Activated naive CD8-positive, alpha-beta T cell treated with anti-CD3 and anti-CD28 coated beads for 36 hours (primary cell): ENCODE measurements at regions not wholly inside any gene's neighbourhood (a gene's known extent, or its start where the extent isn't known, plus 50 kb on each side); places are given as distances from the start of the nearest gene placed in this dataset.
"Not testable (repeated sequence)": the region's sequence is repeated elsewhere in the genome, so short reads cannot be mapped to it uniquely, and the experiment has no call there.

Experiments
- DNase-seq: peaks from one replicate; pipeline ENCODE4 v3.0.0; 2021
- H3K27ac Mint-ChIP-seq: one replicate; pipeline ENCODE4 v1.8.0; 2022; ENCODE audit warnings: mild to moderate bottlenecking, moderate library complexity, mixed read lengths
- H3K27me3 Mint-ChIP-seq: one replicate; pipeline ENCODE4 v1.8.0; 2022; ENCODE audit warnings: mild to moderate bottlenecking, mixed read lengths
- H3K36me3 Mint-ChIP-seq: one replicate; pipeline ENCODE4 v1.8.0; 2021; ENCODE audit warnings: mild to moderate bottlenecking, mixed read lengths
- H3K4me1 Mint-ChIP-seq: one replicate; pipeline ENCODE4 v1.8.0; 2021; ENCODE audit warnings: mixed read lengths
- H3K4me3 Mint-ChIP-seq: one replicate; pipeline ENCODE4 v1.8.0; 2022; ENCODE audit warnings: mild to moderate bottlenecking, moderate library complexity, mixed read lengths
- H3K9me3 Mint-ChIP-seq: one replicate; pipeline ENCODE4 v1.8.0; 2022; ENCODE audit warnings: mixed read lengths

DNA sequence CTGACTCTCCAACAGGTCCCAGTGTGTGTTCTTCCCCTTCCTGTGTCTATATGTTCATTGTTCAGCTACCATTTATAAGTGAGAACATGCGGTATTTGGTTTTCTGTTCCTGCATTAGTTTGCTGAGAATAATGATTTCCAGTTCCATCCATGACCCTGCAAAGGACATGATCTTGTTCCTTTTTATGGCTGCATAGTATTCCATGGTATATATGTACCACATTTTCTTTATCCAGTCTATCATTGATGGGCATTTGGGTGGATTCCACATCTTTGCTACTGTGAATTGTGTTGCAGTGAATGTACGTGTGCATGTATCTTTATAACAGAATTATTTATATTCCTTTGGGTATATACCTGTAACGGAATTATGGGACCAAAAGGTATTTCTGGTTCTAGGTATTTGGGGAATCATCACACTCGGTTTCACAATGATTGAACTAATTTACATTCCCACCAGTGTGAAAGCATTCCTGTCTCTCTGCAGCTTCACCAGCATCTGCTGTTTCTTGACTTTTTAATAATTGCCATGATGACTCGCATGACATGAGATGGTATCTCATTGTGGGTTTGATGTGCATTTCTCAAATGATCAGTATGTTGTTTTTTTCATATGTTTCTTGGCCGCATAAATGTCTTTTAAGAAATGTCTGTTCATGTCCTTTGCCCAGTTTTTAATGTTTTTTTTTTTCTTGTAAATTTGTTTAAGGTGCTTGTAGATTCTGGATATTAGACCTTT, 60.2 kb downstream of the LSMEM1 start:
- Mint-ChIP-seq H3K27ac (no peak overlapping the region), H3K27me3 (peaks cover 37% of the 10 kb centered on the region), H3K9me3 (no peaks in the 10 kb centered on the region), H3K36me3 (no peaks in the 10 kb centered on the region), H3K4me1 (no peaks in the 10 kb centered on the region), H3K4me3 (no peak overlapping the region)
- no peak for DNase-seq

- Mint-ChIP-seq H3K27ac (no peak overlapping the region), H3K27me3 (peaks cover 25% of the 10 kb centered on the region), H3K4me3 (no peak overlapping the region), H3K36me3 (no peaks in the 10 kb centered on the region), H3K9me3 (no peaks in the 10 kb centered on the region), H3K4me1 (no peaks in the 10 kb centered on the region)
- DNase-seq: no peak
Observed at GRCh38 chr7:112546723-112547513, 66.1 kb downstream of the LSMEM1 start.

DNA sequence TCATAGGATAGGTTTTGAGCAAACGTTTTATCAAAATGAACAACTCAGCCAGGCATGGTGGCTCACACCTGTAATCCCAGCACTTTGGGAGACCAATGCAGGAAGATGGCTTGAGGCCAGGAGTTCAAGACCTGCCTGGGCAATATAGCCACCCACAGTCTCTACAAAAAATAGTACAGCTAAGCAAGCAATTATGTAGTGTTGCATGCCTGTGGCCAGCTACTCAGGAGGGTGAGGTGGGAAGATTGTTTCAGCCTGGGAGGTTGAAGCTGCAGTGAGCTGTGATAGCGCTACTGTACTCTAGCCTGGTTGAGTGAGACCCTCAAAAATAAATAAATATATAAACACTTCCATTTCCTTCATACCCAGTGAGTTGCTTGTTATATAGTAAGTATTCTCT, 67.1 kb downstream of the LSMEM1 start:
- Mint-ChIP-seq H3K9me3 (no peaks in the 10 kb centered on the region), H3K4me1 (no peaks in the 10 kb centered on the region), H3K36me3 (no peaks in the 10 kb centered on the region), H3K27ac (no peak overlapping the region), H3K4me3 (no peak overlapping the region), H3K27me3 (peaks cover 25% of the 10 kb centered on the region)
- DNase-seq: no peak

DNA sequence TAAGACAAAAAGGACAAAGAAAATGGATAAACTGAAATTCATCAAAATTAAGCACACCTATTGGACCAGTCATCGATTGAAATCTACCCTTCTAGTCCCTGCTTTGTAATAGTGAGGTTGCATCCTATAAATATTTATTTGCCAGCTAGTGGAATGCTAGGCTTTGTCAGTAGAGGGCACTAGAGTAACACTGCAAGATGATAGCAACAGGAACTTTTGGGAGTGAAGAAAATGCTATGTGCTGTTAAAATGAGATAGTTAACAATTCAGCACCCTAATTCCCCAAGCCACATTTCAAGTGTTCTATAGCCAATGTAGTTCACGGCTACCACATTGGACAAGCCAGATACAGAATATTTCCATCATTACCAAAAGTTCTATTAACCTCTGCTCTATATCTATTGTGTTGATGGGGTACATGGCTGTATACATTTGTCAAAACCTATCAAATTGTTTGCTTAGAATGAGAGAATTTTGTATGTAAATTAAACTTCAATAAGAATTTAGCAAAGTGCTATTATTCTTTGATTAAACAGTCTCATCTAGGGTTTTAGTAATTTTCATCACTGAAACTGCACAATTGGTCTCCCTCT, 69.8 kb downstream of the LSMEM1 start:
- Mint-ChIP-seq H3K36me3 (no peaks in the 10 kb centered on the region), H3K27ac (no peak overlapping the region), H3K27me3 (peaks cover 10% of the 10 kb centered on the region), H3K9me3 (no peaks in the 10 kb centered on the region), H3K4me1 (no peaks in the 10 kb centered on the region), H3K4me3 (no peak overlapping the region)
- DNase-seq: peak; percentile 8

GRCh38 chr7:112551521-112551920, 70.7 kb downstream of the LSMEM1 start:
- not testable (repeated sequence) for H3K27me3 Mint-ChIP-seq, H3K4me1 Mint-ChIP-seq, H3K27ac Mint-ChIP-seq, H3K4me3 Mint-ChIP-seq, H3K36me3 Mint-ChIP-seq, DNase-seq, H3K9me3 Mint-ChIP-seq

DNA sequence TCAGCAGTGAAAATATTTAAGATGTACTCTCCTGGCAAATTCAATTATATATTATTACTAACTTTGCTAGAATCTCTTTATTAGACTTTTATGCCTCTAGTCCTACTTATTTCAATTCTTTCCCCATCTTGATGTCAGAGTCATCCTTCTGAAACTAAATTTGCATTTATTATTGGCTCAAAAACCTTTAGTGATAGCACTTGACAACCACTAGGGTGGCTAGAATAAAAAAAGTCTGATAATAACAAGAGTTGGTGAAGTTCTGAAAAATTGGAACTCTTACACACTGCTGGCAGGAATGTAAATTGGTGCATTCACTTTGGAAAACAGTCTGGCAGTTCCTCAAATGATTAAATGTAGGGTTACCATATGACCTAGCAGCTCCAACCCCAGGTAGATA, 73.8 kb downstream of the LSMEM1 start:
- no peak for DNase-seq
- Mint-ChIP-seq H3K4me3 (no peak overlapping the region), H3K27me3 (no peaks in the 10 kb centered on the region), H3K4me1 (peaks cover 8% of the 10 kb centered on the region), H3K27ac (no peak overlapping the region), H3K9me3 (no peaks in the 10 kb centered on the region), H3K36me3 (no peaks in the 10 kb centered on the region)

DNA sequence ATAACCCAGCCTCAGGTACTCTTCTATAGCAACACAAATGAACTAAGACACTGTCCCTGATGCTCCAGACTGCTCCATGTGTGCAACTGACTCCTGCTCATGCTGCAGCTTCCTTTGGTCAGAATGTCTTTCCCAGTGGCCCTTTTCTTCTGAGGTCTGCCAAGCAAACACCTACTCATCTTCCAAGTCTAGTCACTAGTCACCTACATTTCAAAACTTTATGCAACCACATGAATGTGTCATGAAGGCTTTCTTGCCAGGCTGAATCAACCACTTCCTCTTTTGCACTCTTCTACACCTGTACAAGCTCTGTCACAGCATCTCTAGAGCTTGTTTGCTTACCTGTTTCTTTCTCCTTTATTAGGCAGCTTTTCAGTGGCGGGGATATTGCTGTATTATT, 75.8 kb downstream of the LSMEM1 start:
- peaks cover 3% of the 10 kb centered on the region for H3K27me3 Mint-ChIP-seq
- DNase-seq: peak; percentile 6
- no peak overlapping the region for H3K27ac Mint-ChIP-seq
- H3K4me3 Mint-ChIP-seq: no peak overlapping the region
- H3K9me3 Mint-ChIP-seq: no peaks in the 10 kb centered on the region
- no peaks in the 10 kb centered on the region for H3K36me3 Mint-ChIP-seq
- H3K4me1 Mint-ChIP-seq: peaks cover 8% of the 10 kb centered on the region

DNA sequence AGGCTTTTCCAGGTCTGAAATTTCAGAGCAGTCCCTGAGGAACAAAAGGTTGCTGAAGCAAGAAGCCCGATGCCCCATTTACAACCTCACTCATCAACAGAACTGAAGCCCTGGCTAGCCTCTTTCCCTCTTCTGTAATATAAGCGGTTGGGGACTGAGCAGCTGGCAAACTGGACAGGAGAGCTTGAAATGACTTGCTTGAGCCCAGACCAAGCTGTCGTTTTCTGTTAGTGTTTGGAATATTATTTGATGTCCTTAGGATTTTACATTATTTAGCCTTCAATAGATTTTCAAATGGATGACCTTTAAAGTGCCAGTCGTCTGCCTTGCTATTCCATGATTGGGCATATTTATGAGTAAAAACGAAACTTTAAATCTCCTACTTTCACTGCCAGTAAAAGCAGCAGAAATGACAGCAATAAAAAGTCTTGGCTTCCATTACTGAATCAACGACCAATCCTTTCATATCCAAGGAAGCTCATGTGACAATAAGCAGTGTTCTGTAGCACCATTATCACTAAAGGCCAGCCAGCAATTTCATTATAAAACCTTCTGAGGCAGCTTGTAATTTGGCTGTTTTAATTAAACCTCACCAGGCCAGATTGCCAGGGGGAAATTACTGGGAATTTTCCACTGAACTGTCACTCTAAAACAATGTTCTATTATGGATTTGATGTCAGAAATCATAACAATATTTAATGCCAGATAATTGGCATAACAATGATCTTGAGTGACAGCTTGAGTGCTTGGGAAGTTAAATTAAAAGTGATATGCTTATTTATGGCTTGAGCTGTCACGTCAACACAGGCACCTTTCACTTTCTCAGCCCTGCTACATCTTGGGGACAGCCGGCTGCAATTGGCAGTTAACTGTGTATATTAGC, 85.9 kb downstream of the LSMEM1 start:
- Mint-ChIP-seq H3K9me3 (no peaks in the 10 kb centered on the region), H3K4me1 (no peaks in the 10 kb centered on the region), H3K36me3 (no peaks in the 10 kb centered on the region), H3K27me3 (peaks cover 8% of the 10 kb centered on the region), H3K27ac (no peak overlapping the region), H3K4me3 (no peak overlapping the region)
- no peak for DNase-seq

DNA sequence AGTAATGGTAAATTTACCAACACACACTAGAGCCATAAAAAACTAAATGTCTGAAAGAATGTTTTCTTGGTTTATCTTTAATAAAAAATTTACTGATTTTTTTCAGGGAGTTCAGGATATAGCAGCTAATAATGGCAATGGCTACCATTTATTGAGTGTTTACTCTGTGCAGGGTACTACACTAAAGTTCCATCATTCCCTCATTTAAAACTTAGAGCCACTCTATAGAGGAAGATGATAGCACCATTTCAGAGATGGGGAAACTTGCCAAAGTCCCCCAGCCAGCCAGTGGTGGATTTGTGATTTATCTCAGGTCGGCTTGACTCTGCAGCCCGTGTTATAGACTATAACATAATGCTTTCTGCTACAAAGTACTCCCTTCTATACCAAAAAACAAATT, 86.6 kb downstream of the LSMEM1 start:
- Mint-ChIP-seq H3K27ac (no peak overlapping the region), H3K27me3 (peaks cover 8% of the 10 kb centered on the region), H3K36me3 (no peaks in the 10 kb centered on the region), H3K9me3 (no peaks in the 10 kb centered on the region), H3K4me3 (no peak overlapping the region), H3K4me1 (peaks cover 2% of the 10 kb centered on the region)
- DNase-seq: no peak

- no peak overlapping the region for H3K27ac Mint-ChIP-seq
Observed at GRCh38 chr7:112571852-112572607, 91.2 kb downstream of the LSMEM1 start.

GRCh38 chr7:112572669-112573301, 92.0 kb downstream of the LSMEM1 start:
- Mint-ChIP-seq H3K36me3 (no peaks in the 10 kb centered on the region), H3K4me1 (peaks cover 9% of the 10 kb centered on the region), H3K9me3 (peaks cover 9% of the 10 kb centered on the region), H3K27me3 (peaks cover 4% of the 10 kb centered on the region), H3K27ac (no peak overlapping the region), H3K4me3 (no peak overlapping the region)
- DNase-seq: no peak

More at GRCh38 chr7:112571852-112572607, 91.2 kb downstream of the LSMEM1 start:
- DNase-seq: no peak
- Mint-ChIP-seq H3K36me3 (no peaks in the 10 kb centered on the region), H3K4me1 (peaks cover 9% of the 10 kb centered on the region), H3K27me3 (peaks cover 4% of the 10 kb centered on the region), H3K4me3 (no peak overlapping the region), H3K9me3 (peaks cover 7% of the 10 kb centered on the region)

DNA sequence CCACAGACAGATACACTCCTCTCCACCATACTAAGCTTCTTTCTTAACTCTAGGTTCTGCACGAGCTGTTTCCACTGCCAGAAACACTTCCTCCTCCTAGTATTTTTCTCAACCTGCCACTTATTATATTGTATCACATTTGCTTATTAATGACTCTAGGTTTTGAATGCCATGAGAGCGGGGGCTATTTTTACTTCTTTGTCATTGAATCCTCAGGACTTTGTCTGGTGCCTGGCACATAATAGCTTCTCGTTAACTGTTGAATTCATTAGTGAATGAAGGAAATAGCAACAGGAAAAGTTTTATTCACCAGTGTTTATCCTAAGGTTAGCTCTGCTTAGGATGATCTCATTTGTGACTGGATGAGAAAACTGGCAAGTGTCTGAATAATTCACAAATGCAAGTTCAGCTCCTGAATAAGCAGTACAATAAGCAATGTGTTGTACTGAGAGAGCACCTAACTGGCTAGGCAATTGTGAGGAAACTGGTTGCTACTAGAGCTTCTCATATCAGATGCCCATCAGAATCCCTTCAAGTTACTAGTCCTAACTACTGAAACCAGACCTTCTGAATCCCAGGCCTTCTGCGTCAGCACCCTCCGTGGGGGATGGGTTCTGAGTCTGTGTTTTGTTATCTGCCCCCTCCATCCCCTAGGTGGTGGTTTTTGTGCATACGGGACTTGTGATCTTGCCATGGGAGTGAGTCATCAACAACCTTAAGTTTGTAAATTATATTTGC, 92.7 kb downstream of the LSMEM1 start:
- Mint-ChIP-seq H3K36me3 (no peaks in the 10 kb centered on the region), H3K27me3 (peaks cover 2% of the 10 kb centered on the region), H3K4me3 (no peak overlapping the region), H3K4me1 (peaks cover 9% of the 10 kb centered on the region), H3K9me3 (peaks cover 9% of the 10 kb centered on the region), H3K27ac (no peak overlapping the region)
- no peak for DNase-seq

- Mint-ChIP-seq H3K27ac (no peak overlapping the region), H3K36me3 (no peaks in the 10 kb centered on the region), H3K27me3 (peaks cover 4% of the 10 kb centered on the region), H3K4me3 (no peak overlapping the region), H3K9me3 (peaks cover 9% of the 10 kb centered on the region), H3K4me1 (peaks cover 9% of the 10 kb centered on the region)
- DNase-seq: no peak
Observed at GRCh38 chr7:112575864-112576263, 95.1 kb downstream of the LSMEM1 start.
